ENCODE measurements at regions not wholly inside any gene's neighbourhood (a gene's known extent, or its start where the extent isn't known, plus 50 kb on each side); places are given as distances from the start of the nearest gene placed in this dataset.

- Mint-ChIP-seq H3K4me3 (no peak overlapping the region), H3K27me3 (peaks cover 3% of the 10 kb centered on the region), H3K27ac (peak overlapping the region; percentile 20), H3K36me3 (peaks cover 7% of the 10 kb centered on the region), H3K9me3 (peaks cover 6% of the 10 kb centered on the region), H3K4me1 (ENCODE audit: unreplicated experiment) (peaks cover 37% of the 10 kb centered on the region)
- no peak for DNase-seq (ENCODE audit: extremely low spot score, unreplicated experiment)
- TF ChIP-seq CTCF (conservative IDR thresholded peaks at IDR 0.05) = no peak
These were observed 55.8 kb upstream of the CPEB4 start for GRCh38 chr5:173832386-173832785.

DNA sequence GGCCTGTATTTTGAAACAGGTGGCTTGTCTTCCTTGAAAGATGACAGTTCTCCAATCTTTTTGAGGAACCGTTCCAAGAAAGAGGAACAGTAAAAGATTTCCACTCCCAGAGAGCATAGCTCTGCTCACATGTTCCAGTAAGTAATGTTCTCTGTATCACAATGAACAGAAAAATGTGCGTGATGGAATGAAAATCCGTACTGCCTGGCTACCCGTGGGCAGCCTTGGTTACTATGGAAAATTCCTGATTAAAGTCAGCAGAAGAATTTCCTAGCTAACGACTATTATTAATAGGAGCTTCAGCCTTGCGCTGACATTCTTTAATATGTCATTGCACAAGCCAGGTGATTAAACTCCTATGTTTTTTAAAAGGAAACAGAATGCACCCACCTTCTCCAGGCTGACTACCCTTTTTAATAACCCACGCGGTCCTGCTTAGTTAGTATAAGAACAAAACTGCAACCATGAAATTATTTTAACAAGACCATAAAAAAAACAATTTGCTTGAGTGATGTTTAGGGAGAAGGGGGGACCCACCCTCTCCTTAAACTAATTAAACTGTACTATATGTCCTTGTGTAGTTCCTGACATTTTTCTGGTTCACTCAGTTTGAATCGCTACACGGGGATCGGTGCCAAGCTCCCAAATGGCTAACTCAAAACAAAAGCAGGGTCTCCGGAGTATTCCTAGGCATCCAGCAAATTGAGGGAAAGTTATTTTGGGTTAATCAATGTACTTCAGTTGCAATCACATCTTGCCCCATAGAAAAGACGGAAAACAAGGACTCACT, 54.8 kb upstream of the CPEB4 start:
- no peak for DNase-seq (ENCODE audit: extremely low spot score, unreplicated experiment)
- Mint-ChIP-seq H3K27me3 (peaks cover 3% of the 10 kb centered on the region), H3K27ac (peak overlapping the region; percentile 22), H3K36me3 (no peaks in the 10 kb centered on the region), H3K9me3 (no peaks in the 10 kb centered on the region), H3K4me3 (no peak overlapping the region), H3K4me1 (ENCODE audit: unreplicated experiment) (peaks cover 37% of the 10 kb centered on the region)
- TF ChIP-seq CTCF (conservative IDR thresholded peaks at IDR 0.05) = no peak

GRCh38 chr5:173834071-173834771, 53.9 kb upstream of the CPEB4 start:
- Mint-ChIP-seq H3K27ac (peak overlapping the region; percentile 22), H3K9me3 (no peaks in the 10 kb centered on the region), H3K36me3 (no peaks in the 10 kb centered on the region), H3K27me3 (peaks cover 3% of the 10 kb centered on the region), H3K4me1 (ENCODE audit: unreplicated experiment) (peaks cover 37% of the 10 kb centered on the region), H3K4me3 (no peak overlapping the region)
- no peak for DNase-seq (ENCODE audit: extremely low spot score, unreplicated experiment)
- no peak for TF ChIP-seq CTCF (conservative IDR thresholded peaks at IDR 0.05)

- Mint-ChIP-seq H3K27me3 (no peaks in the 10 kb centered on the region), H3K27ac (peak overlapping the region; percentile 82), H3K4me1 (ENCODE audit: unreplicated experiment) (peaks cover 28% of the 10 kb centered on the region), H3K4me3 (no peak overlapping the region), H3K36me3 (no peaks in the 10 kb centered on the region), H3K9me3 (no peaks in the 10 kb centered on the region)
- DNase-seq (ENCODE audit: extremely low spot score, unreplicated experiment) = no peak
- TF ChIP-seq CTCF (conservative IDR thresholded peaks at IDR 0.05) = no peak
These were observed 53.0 kb upstream of the CPEB4 start for GRCh38 chr5:173835131-173835530.

- TF ChIP-seq CTCF (conservative IDR thresholded peaks at IDR 0.05) = no peak
- H3K36me3 Mint-ChIP-seq = no peaks in the 10 kb centered on the region
- H3K9me3 Mint-ChIP-seq = no peaks in the 10 kb centered on the region
- DNase-seq (ENCODE audit: extremely low spot score, unreplicated experiment) = no peak
- peaks cover 28% of the 10 kb centered on the region for H3K4me1 Mint-ChIP-seq (ENCODE audit: unreplicated experiment)
- peak overlapping the region; percentile 82 for H3K27ac Mint-ChIP-seq
- no peaks in the 10 kb centered on the region for H3K27me3 Mint-ChIP-seq
- H3K4me3 Mint-ChIP-seq = peak overlapping the region; percentile 15
These were observed 52.5 kb upstream of the CPEB4 start for GRCh38 chr5:173835661-173836060.
